Body of pancreas (tissue), 4 donors: ENCODE measurements at regions not wholly inside any gene's neighbourhood (a gene's known extent, or its start where the extent isn't known, plus 50 kb on each side); places are given as distances from the start of the nearest gene placed in this dataset.

Experiments used
- ATAC-seq: fragments of 150-250 bp; one replicate; pipeline ENCODE4 v1.9.1; 2016
- DNase-seq, 4 donors: peaks; one replicate each; pipeline ENCODE4 v3.0.0-alpha.2; 2019
- H3K27ac ChIP-seq, 4 donors: fragments of 200-600 bp; sonication (generic); 1 replicate in 3 of 4; 2 replicates in 1 of 4; pipeline versions ENCODE4 v1.5.1 to v1.6.1; 2016 to 2019; ENCODE audit warnings: mild to moderate bottlenecking in 1 of 4, mixed read lengths in 1 of 4, moderate library complexity in 1 of 4
- H3K27me3 ChIP-seq, 2 donors: fragments of 200-600 bp; sonication (generic); one replicate each; pipeline ENCODE4 v1.6.0; 2016; ENCODE audit warnings: mild to moderate bottlenecking in 1 of 2
- H3K36me3 ChIP-seq, 2 donors: fragments of 200-600 bp; sonication (generic); replicated peaks in 1 of 2; 2 replicates each; pipeline ENCODE4 v1.5.1; 2016; ENCODE audit warnings: low read depth in 2 of 2; ENCODE audit not compliant: insufficient read depth in 1 of 2
- H3K4me1 ChIP-seq: fragments of 200-600 bp; sonication (generic); one replicate; pipeline ENCODE4 v1.6.0; 2016
- H3K4me3 ChIP-seq, 2 donors: fragments of 200-600 bp; sonication (generic); 1 replicate in 1 of 2; 2 replicates in 1 of 2; pipeline ENCODE4 v1.5.1; 2016 to 2019
- H3K9me3 ChIP-seq, 3 donors: fragments of 200-600 bp; sonication (generic); 1 replicate in 2 of 3; 2 replicates in 1 of 3; pipeline ENCODE4 v1.5.1; 2016
- POLR2A ChIP-seq, 3 donors: fragments of 450-650 bp; IDR thresholded peaks; one replicate each; pipeline ENCODE4 v1.6.1; 2016; ENCODE audit warnings: antibody characterized with exemption in 3 of 3, mild to moderate bottlenecking in 2 of 3
- WGBS, 2 donors: methylation state at CpG; one replicate each; pipeline ENCODE4 v1.1.5; 2017; 5-methylcytosine and 5-hydroxymethylcytosine counted together
- intact Hi-C: fragments of 100-400 bp; cut with DNase I; formaldehyde crosslinking; loops from one replicate; pipeline ENCODE4 v1.15.1; 2023
- TF ChIP-seq, protein P1 (sequence below), 7 experiments: fragments of 450-650 bp in 4 of 7; fragments of 200-600 bp in 3 of 7; sonication (generic) in 3 of 7; IDR thresholded peaks; one replicate each; pipeline ENCODE4 v1.5.1; 2016 to 2019; ENCODE audit warnings: antibody characterized with exemption in 7 of 7

DNA sequence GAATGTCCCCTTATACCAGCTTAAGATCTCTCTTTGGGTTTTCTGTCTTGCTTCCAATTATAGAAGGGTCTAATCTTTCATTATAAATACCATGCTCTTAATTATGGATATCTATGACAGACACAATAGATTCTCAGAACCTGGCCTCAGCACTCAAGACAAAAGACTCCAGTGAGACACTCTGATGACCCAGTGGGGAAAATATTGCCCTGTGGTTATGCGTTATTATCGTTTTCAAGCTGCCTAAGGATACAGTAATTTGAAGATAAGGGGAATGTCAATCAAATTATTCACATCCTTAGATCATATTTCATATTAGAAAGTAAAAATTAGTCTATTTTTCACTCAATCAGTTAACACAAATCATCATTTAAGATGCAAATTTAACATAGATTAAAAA lies 748.8 kb downstream of the XPNPEP1 start:
- WGBS, 2 donors: 83 to 86% methylated on average over 2 of the region's 2 CpGs
- Histone ChIP-seq H3K27me3 (no peaks in the 10 kb centered on the region), H3K9me3 (no peaks in the 10 kb centered on the region), H3K36me3 (no peaks in the 10 kb centered on the region), H3K4me1 (no peaks in the 10 kb centered on the region), H3K27ac (no peak overlapping the region), H3K4me3 (no peak overlapping the region)
- DNase-seq (no peak), ATAC-seq (no peak)
- no peak for TF ChIP-seq POLR2A (IDR thresholded peaks at IDR 0.05)
- TF ChIP-seq, protein P1, sequence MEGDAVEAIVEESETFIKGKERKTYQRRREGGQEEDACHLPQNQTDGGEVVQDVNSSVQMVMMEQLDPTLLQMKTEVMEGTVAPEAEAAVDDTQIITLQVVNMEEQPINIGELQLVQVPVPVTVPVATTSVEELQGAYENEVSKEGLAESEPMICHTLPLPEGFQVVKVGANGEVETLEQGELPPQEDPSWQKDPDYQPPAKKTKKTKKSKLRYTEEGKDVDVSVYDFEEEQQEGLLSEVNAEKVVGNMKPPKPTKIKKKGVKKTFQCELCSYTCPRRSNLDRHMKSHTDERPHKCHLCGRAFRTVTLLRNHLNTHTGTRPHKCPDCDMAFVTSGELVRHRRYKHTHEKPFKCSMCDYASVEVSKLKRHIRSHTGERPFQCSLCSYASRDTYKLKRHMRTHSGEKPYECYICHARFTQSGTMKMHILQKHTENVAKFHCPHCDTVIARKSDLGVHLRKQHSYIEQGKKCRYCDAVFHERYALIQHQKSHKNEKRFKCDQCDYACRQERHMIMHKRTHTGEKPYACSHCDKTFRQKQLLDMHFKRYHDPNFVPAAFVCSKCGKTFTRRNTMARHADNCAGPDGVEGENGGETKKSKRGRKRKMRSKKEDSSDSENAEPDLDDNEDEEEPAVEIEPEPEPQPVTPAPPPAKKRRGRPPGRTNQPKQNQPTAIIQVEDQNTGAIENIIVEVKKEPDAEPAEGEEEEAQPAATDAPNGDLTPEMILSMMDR (IDR thresholded peaks at IDR 0.05): no peak
- intact Hi-C loops: no loop called here

DNA sequence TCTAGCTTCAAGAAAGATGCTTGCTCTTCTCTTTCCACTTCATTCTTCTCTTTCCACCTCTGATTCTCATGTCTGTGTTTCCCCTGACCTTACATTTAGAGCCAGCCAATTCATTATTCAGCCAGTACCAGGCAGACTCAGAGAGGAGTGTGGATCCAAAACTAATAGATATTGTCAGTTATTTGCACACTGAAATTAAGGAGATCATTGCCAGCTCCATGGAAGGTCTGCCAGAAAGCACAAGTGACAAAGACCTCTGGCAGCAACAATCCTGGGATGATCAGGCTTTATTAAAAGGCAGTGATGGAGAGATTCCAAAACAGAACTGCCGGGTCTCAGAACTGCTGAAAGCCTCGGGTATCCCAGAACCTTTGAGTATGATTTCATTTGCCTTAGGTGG lies 749.4 kb downstream of the XPNPEP1 start:
- Histone ChIP-seq H3K9me3 (no peaks in the 10 kb centered on the region), H3K36me3 (no peaks in the 10 kb centered on the region), H3K27ac (no peak overlapping the region), H3K27me3 (no peaks in the 10 kb centered on the region), H3K4me1 (no peaks in the 10 kb centered on the region), H3K4me3 (no peak overlapping the region)
- intact Hi-C loops: no loop called here
- WGBS, 2 donors: 26 to 39% methylated on average over 2 of the region's 2 CpGs
- TF ChIP-seq, protein P1 (IDR thresholded peaks at IDR 0.05): no peak
- no peak for TF ChIP-seq POLR2A (IDR thresholded peaks at IDR 0.05)
- DNase-seq (no peak), ATAC-seq (no peak)

DNA sequence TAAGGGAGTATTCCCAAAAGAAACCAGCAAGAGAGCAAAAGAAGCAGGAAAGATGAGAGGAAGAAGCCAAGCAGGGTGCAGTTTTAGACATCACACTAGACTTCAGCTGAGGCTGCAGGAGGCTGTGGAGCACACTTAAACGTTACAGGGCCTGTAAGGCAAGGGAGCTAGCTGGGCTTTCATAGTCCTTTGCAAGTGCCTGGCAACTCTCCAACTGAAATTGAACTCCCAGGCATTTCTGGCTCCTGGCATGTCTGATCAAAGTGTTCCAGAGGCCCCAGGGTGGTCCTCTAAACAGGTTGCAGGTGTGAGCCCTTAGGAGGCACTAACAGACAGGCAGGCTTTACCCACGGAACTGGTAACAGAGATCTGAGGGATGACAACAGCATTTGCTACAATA lies 750.2 kb downstream of the XPNPEP1 start:
- intact Hi-C loops: no loop called here
- H3K27ac ChIP-seq: no peak overlapping the region
- no peaks in the 10 kb centered on the region for H3K27me3 ChIP-seq
- no peak for TF ChIP-seq POLR2A (IDR thresholded peaks at IDR 0.05)
- TF ChIP-seq, protein P1 (IDR thresholded peaks at IDR 0.05): no peak
- no peaks in the 10 kb centered on the region for H3K9me3 ChIP-seq
- no peaks in the 10 kb centered on the region for H3K36me3 ChIP-seq
- no peak for DNase-seq
- no peak for ATAC-seq
- no peak overlapping the region for H3K4me3 ChIP-seq
- no peaks in the 10 kb centered on the region for H3K4me1 ChIP-seq
- 27 to 43% methylated on average over 1 to 2 of the region's 2 CpGs for WGBS, 2 donors

DNA sequence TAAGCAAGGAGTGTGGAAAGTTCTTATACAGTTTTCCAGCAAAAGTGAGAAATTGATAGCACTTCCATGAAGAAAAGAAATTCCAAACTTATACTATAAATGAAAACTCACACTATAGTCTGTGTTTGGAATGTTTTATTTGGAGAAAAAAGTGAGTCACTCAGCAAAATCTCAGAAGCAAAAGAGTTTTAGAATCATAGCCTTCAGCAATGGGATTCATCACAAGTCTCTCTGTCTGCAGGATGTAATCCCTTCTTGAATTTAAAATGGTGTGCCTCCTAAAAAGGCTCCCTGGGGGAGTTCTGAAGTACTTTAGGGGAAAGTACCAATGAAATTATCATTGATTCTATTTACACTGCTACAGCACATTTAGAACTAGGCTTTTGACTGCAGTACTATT lies 756.4 kb downstream of the XPNPEP1 start:
- no peaks in the 10 kb centered on the region for H3K36me3 ChIP-seq
- DNase-seq (no peak), ATAC-seq (no peak)
- H3K4me3 ChIP-seq: no peak overlapping the region
- no peak for TF ChIP-seq POLR2A (IDR thresholded peaks at IDR 0.05)
- TF ChIP-seq, protein P1 (IDR thresholded peaks at IDR 0.05): no peak
- H3K4me1 ChIP-seq: no peaks in the 10 kb centered on the region
- no peaks in the 10 kb centered on the region for H3K27me3 ChIP-seq
- intact Hi-C loops: no loop called here
- no peak overlapping the region for H3K27ac ChIP-seq
- no peaks in the 10 kb centered on the region for H3K9me3 ChIP-seq

DNA sequence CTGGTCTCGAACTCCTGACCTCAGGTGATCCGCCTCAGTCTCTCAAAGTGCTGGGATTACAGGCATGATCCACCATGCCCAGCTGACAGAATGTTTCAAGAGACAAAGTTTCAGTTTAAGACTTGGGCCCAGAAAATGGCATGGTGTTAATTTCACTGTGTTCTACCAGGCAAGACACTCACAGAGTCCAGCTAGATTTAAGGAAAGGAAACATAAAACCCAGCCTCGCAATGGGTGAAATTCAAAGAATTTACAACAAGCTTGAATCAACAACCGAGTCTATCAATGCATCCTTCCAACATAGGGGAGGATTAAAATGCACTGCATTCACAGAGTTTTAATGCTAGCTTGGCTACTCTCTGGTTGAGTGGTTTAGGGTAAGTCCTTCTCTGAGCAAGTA lies 764.0 kb downstream of the XPNPEP1 start:
- Histone ChIP-seq H3K36me3 (no peaks in the 10 kb centered on the region), H3K4me1 (no peaks in the 10 kb centered on the region), H3K4me3 (no peak overlapping the region), H3K9me3 (no peaks in the 10 kb centered on the region), H3K27me3 (no peaks in the 10 kb centered on the region), H3K27ac (no peak overlapping the region)
- 66 to 72% methylated on average over 4 of the region's 4 CpGs for WGBS, 2 donors
- intact Hi-C loops: no loop called here
- TF ChIP-seq, protein P1 (IDR thresholded peaks at IDR 0.05): no peak
- TF ChIP-seq POLR2A (IDR thresholded peaks at IDR 0.05): no peak
- ATAC-seq (no peak), DNase-seq (no peak)
